ENCODE measurements at regions not wholly inside any gene's neighbourhood (a gene's known extent, or its start where the extent isn't known, plus 50 kb on each side); places are given as distances from the start of the nearest gene placed in this dataset.

GRCh38 chr12:18951218-18951617, 178.3 kb upstream of the PLEKHA5 start:
- TF ChIP-seq CTCF (IDR thresholded peaks at IDR 0.05; ENCODE audit: insufficient read depth, low read depth, low read length) (no peak), EZH2 (IDR thresholded peaks at IDR 0.05; ENCODE audit: insufficient read depth, low read length) (no peak)

Measured in astrocyte (in vitro differentiated cells and primary cell).